GM19438 (cell line): ENCODE measurements at regions not wholly inside any gene's neighbourhood (a gene's known extent, or its start where the extent isn't known, plus 50 kb on each side); places are given as distances from the start of the nearest gene placed in this dataset.
"Not testable (repeated sequence)": the region's sequence is repeated elsewhere in the genome, so short reads cannot be mapped to it uniquely, and the experiment has no call there.

Experiments
- ATAC-seq: cut with Tn5 transposase; IDR thresholded peaks from one replicate; pipeline ENCODE4 v1.9.1; 2021; ENCODE audit warnings: low read depth; ENCODE audit not compliant: unreplicated experiment

- ATAC-seq = no peak
These were observed 88.4 kb upstream of the CIBAR2 start for GRCh38 chr16:85200471-85201278.

DNA sequence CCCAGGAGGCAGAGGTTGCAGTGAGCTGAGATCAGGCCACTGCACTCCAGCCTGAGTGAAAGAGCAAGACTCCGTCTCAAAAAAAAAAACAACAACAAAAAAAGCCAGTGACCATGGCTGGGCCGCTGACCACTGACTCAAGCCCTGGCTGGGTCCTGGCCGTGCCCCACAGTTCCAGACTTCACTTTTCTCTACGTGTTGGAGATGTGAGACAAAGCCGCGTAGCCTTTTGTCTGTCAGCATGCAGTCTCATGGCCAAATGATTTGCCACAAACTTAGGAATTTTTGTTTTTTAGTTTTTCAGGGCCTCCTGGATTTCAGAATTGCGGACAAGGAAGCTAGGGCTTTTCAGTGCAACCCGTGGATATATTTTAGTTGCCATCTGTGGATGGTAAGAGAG, 89.3 kb upstream of the CIBAR2 start:
- no peak for ATAC-seq

DNA sequence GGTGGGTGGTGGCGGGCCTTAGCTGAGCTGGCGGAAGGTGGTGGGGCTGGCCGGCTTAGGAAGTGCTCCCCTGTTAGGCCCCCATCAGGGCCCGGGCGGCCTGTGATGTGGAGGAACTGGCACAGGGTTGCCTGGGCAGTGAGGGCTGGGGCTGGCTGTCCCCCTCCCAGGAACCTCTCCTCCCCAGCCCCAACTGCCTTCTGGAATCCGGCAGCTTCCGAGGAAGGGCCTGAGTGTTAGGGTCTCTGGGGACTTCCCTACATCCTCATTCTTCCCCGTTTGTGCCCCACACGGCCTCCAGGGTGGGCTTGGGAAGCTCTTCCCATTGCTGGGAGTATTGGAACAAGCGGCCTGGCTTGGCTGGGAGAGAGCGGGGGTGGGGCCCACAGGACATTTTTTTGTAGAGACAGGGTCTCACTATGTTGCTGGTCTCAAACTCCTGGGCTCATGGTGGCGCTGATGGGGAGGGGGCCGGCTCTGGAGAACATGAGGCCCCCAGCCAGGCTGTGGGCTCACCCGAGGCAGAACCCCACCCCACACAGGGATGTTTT, 89.9 kb upstream of the CIBAR2 start:
- no peak for ATAC-seq

GRCh38 chr16:85202631-85203461, 90.6 kb upstream of the CIBAR2 start:
- ATAC-seq = no peak

DNA sequence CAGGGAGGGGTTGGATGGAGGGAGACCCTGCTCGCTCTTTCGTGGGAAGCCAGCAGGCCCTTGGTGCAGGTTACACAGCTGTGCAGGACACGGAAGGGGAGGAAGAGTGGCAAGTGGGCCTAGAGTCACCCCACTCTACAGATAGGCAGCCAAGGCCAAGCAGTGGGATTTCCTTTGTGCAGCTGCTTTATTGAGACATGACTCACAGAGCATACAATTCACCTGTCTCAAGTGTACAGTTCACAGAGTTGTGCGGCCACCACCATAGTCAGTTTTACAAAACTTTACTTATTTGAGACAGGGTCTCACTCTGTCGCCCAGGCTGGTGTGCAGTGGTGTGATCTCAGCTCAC, 91.2 kb upstream of the CIBAR2 start:
- no peak for ATAC-seq

- ATAC-seq = no peak
These were observed 92.2 kb upstream of the CIBAR2 start for GRCh38 chr16:85204242-85205010.

GRCh38 chr16:85205257-85205656, 93.0 kb upstream of the CIBAR2 start:
- ATAC-seq = not testable (repeated sequence)

DNA sequence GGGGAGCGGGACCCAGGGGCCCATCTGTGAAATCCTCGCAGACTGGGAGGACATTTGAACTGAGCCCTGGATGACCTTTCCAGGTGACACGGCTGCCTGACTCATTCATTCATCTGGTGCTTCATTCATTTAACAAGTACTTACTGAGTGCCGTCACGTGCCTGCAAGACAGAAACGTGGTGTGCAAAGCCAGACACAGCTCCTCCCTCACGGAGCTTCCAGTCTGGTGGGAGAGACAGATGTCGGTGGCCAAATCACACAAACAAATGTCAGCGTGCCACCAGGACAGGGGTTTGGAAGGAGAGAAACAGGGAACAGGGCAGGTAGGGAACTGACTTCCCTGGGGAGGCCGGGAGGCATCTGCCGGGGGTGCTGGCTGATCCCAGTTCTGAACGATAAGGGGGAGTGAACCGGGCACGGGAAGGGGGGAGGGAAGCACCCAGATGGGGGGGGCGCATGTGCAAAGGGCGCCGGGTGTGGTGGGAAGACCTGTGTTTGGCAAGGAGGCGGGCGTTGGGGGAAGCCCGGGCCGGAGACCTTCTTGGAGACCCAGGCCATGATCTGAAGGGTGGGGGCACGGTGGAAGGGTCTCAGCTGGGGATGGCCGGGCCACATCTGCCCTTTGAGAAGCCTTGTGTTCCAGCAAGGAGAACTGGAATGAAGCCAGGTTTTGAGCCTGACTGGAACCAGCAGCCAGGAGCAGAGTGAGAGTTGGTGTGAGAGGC, 93.6 kb upstream of the CIBAR2 start:
- no peak for ATAC-seq

GRCh38 chr16:85206472-85207356, 94.4 kb upstream of the CIBAR2 start:
- no peak for ATAC-seq

- ATAC-seq = no peak
These were observed 95.2 kb upstream of the CIBAR2 start for GRCh38 chr16:85207357-85207921.

DNA sequence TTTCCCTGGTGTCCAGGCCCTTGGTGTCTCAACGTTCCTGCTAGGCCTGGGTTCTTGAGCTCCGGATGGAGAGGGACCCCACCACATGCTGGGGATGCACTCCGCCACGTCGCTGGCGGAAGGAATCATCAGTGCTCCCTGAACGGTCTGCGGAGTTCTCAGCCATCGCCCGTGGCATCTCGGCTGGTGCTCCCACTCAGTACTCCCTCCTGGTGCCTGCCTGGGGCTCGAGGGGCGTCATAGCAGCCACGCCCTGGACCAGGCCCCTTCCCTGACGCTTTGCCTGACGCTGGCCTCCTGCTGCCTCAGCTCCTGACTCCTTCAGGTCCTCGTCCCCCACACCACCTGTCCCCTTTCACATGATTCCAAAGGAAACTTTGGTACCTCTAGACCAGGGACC, 95.9 kb upstream of the CIBAR2 start:
- ATAC-seq = no peak

DNA sequence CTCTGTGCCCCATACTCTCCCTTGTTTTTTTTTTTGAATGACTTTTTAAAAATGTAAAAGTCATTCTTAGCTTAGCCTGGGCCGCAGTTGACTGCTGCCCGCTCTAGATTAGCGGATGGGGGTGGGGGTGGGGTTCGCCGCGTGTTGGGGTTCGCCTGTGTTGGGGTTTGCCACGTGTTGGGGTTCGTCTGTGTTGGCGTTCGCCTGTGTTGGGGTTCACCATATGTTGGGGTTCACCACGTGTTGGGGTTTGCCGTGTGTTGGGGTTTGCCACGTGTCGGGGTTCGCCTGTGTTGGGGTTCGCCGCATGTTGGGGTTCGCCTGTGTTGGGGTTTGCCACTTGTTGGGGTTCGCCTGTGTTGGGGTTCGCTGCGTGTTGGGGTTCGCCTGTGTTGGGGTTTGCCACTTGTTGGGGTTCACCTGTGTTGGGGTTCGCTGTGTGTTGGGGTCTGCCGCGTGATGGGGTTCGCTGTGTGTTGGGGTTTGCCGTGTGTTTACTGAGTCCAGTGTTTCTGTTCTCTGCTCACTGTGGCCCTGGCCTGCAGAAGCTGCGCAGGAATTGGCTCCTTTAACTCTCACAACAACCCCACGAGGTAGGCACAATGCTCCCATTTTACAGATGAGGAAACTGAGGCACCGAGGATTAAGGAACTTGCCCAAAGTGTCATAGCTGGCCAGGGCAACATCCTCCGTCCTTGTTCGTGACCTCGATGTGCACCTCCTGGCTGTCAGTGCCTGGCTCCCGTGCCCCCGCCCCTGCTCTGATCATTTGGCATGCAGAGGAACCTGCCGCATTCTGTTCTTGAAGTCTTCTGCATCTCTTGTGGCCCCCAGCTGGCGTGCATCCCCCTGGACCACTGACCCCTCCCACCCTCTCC, 96.6 kb upstream of the CIBAR2 start:
- ATAC-seq = no peak

- ATAC-seq = no peak
These were observed 97.4 kb upstream of the CIBAR2 start for GRCh38 chr16:85209526-85210121.

DNA sequence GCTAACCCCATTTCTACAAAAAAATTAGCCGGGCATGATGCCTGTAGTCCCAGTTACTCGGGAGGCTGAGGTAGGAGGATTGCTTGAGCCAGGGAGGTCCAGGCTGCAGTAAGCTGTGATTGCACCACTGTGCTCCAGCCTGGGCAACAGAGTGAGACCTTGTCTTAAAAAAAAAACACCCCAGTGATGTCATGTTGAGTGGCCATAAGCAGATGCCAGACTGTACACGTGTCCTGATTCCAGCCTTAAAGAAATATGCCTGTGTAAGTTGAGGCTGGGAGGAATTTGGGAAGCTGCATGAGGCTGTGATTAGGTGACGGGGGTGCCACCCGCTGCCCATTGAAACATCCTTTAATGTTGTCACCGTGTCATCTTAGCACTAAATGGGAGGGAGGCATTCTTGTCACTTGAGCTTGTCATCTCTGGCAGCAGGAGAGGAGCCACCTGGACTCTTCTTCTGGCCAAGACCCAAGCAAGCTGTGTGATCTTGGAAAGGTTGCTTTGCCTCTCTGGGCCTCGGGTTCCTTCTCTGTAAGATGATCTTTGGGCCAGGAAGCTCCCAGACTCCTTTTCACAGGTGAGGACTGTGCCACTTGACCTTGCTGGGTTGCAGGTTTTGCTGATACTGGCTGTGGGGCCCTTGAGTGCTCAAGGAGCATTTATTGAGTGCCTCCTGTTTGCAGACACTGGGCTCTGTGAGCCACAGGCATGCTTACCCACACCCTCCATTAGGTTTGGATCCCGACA, 98.3 kb upstream of the CIBAR2 start:
- ATAC-seq = no peak

- ATAC-seq = no peak
These were observed 99.1 kb upstream of the CIBAR2 start for GRCh38 chr16:85211271-85211801.

- ATAC-seq = no peak
These were observed 101.8 kb upstream of the CIBAR2 start for GRCh38 chr16:85213926-85214675.
